HUDEP-2 (cell line): ENCODE measurements at regions not wholly inside any gene's neighbourhood (a gene's known extent, or its start where the extent isn't known, plus 50 kb on each side); places are given as distances from the start of the nearest gene placed in this dataset.

Experiments
- DNase-seq, 76 experiments: peaks; one replicate each; lab custom pipeline; 2025; ENCODE audit not compliant: unreplicated experiment in 76 of 76; lab: John Stamatoyannopoulos, UW

DNA sequence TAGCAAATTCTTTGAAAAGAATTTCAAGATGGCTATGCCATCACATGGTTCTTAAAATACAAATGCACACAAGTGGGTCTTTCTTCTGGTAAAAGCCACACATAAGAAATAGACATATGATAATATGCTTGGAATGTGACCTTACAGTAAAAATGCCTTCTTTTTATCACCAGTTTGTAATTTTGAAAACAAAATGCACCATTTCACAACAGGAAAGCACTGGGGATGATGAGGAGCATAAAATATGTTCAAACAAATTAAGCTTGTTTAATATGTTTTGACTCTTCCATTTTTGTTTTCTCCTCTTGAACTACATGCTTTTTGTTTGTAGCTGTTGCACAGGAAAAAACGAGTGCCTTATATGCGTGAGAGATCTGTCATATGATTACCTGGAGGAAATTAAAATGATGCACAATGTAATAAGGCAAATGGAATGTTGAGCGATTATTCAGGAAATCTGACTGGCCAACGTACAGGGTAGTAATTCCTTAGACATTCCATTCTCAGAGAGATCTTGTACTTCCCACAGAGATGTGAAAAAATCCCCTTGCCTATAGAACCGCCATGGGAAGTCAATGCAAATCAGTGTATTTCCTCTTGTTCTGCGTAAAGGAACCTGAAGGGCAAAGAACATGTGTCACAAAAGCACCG, 911.6 kb downstream of the TFAP2A start:
- no peak for DNase-seq

DNA sequence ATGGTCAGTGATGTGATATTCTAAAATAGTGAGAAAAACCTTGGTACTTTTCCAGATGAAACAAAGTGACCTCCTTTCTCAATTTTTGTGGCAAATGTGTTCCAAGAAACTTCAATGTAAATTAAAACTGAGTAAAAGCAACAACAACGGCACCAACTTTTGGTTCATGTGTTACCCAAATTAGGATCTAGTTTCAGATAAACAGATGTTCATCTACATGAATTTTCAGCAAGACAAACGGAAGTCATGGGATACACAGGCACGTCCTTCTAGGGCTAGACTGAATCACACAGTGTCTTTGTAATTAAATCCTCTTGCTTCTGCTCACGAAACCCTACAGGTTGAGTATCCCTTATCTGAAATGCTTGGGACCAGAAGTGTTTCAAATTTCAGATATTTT, 915.2 kb downstream of the TFAP2A start:
- no peak for DNase-seq

DNA sequence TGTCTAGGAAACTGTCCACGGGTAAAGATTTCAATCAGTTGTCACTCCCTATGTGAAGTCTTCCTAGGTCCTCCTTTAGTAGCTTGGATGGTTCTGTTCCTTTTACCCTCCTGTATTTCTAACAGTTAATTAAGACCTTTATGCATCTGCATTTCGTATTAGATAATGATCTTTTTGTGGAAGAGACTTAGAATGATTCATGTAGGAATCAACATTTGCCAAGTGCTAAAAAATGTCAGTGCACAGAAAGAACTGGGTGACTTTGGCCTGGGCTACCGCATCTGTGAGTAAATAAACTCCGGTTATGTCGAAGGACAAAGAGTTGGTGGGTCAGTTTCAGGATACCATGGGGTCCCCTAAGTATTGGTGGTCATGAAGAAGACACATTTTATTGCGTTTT, 918.0 kb downstream of the TFAP2A start:
- DNase-seq: no peak

DNA sequence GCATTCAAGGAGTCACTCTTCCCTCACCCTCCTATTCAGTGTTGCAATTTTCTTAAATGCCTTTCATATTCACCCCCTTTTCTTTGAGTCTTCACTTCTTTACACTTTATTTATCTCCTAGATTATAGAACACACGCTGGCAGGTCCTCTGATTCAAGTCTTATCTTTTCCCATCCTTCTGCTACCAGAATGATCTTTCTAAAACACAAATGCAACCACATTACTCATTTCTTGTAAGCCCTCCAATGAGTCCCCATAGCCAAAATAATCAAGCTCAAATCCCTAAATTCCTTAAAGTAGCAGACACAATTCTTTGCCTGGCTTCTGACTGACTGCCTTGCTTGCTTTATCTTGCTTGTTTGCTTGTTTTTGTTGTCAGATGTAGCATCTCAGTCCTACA, 920.0 kb downstream of the TFAP2A start:
- no peak for DNase-seq

DNA sequence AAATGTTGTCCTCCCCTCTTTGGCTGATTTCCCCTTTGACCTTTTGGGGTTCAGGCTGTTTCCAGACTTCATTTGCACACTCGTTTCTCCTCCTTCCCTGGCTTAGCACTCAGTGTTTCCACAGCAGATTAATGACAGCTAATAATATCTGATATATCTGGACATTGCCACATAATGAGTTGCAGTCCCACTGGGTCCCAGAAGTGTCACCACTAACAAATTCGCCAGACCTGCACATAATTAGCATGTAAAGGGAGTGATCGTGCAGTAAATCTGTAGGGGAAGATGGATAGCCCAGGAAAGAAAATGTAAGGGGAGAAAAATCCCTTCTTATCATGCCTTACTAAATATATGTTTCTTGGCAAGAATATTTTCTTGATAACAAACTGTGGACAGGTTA, 922.1 kb downstream of the TFAP2A start:
- DNase-seq: no peak

DNA sequence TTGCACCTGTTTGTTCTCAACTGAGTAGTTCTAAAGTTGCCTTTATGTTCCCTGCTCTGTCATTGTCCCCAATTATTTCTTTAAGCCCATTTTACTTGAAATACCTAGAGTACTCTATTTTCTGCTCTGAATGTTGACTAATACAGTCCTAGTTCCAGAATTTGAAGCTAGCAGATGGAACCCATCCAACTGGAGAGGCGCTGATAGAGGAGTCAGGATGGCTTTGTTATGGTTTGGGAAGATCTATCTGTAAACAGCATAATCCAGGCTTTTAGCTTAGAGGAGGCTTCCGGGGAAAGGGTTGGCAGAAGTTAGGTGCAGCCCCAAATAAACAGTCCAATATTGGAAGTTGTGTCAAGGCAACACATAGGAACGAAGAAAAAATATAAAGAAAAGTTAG, 927.7 kb downstream of the TFAP2A start:
- DNase-seq: no peak

DNA sequence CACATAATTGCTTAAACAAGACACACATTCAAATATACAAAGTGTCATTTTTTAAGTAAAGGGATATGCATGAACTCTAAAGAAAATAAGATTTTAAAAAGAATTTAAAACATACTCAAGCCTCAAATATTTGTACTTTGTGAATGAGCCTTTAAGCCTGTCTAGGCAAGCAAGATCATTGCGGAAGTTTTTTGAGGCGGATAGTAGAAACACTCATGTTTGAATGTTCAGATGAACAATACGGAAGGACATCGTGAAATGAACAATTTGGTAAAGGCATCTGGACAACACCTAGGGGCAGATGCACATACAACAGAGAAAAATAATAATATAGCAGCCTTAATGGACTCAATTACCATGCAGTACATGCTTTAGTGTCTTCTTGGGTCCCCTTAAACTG, 928.9 kb downstream of the TFAP2A start:
- DNase-seq: no peak

DNA sequence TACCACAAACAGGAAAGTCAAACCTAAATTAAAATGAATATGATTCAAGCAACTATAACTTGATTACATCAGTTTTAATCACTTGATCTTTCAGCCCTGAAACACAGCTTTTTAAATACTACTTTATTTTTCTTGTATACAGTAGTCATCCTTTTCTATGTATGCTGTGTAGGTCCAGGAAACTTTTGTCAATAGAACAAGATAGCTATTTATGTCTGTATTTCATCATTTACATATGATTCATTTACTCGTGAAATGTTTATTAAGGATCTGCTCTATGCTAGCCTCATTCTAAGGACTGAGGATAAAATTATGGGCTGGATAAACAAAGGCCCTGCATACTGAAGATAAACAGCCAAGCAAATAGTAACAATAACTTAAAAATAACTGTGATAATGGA, 930.2 kb downstream of the TFAP2A start:
- DNase-seq: no peak

DNA sequence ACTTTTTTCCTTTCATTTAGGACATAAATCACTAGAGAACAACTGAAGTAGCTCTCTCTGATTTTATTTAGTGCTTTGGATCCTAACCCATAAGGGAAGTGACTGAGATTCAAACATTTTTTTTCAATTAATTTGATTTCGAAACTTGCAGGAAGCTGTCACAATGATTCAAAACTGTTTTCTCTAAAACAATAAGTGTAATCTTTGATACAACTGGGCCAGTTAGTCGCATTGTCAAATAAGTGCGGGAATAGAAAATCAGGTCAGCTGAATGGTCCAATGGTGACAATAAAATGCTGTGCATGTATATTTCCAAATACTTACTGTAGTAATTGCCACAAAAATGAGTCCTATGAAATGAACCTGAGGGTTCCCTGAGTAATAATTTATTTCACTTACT, 930.8 kb downstream of the TFAP2A start:
- no peak for DNase-seq

DNA sequence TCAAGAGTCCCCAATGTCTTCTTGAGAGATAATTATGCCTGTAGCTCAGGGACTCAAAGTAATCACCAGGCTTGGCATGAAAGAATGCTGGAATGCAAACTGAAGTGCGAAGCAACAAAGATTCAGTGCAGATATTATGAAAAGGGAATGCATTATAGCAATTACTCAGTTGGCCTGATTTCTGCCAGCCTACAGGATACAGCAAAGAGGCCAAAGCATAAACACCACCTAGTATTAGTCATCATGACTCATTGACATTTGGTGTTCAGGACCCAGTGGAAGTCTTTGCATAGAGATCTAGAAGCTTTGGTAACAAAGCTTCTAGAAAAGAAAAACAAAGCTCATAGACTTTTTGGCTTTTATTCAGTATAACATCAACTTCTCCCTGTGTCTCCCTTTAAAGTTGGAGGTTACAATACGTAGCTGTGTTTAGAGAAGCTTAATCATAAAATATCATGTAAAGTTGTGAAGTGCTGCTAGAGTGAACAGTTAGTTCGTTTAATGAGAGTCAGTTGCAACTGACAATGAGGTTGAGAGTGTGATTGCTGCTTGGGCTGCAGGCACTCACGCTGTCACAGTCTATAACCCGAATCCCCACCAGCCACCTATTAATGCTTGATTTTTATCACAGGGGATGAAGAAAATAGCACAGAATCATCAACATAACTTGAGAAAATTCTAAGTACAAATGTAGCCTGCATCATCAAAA, 932.7 kb downstream of the TFAP2A start:
- DNase-seq: no peak

DNA sequence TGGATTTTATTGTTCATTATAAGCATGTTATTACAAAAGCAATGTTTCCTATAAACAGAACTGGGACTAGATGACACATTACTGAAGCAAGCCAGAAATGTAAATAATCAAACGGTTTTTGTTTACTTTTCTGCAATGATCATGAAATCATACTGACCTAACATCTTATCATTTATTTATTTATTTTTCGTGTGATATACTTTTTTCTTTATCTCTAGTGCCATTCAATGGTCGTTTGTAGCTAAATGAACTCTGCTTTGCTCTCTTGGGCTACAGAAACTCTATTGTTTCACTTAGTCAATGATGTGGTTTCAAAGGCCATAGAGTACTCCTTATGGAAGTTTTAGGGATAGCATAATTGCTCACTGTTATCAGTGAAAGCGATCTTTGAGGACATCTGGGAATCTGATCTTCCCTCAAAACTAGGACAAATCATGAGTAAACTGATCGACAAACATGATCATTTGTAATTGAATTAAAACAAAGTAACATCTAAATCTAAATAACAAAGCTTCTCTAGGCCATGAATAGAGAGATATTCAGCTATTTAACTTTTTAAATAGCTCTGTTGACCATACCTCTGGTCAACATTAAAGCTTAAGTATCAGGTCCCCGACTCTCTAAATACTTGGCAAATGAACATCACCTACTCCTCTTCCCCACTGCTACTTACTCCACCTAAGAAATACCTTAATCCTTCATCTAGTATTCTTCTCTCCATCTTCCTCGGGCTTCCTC, 933.4 kb downstream of the TFAP2A start:
- no peak for DNase-seq

DNA sequence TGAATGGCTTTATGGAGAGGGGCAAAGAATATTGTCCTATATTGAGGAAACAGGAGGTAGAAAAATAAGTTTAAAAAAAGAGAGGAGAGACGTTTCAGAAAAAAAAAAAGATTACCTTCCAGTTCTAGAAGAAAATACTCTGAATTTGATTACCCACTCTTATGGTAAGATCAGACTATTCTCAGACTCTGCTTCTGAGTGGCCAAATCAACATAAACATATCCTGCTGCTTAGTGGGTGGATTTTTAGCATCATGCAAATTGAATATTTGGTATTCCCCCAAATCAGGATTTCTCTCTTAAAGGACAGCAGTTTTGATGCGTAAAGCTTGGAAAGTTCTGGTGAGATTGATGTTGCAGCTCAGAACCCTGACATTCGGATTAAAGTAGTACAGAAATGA, 946.6 kb downstream of the TFAP2A start:
- no peak for DNase-seq

DNA sequence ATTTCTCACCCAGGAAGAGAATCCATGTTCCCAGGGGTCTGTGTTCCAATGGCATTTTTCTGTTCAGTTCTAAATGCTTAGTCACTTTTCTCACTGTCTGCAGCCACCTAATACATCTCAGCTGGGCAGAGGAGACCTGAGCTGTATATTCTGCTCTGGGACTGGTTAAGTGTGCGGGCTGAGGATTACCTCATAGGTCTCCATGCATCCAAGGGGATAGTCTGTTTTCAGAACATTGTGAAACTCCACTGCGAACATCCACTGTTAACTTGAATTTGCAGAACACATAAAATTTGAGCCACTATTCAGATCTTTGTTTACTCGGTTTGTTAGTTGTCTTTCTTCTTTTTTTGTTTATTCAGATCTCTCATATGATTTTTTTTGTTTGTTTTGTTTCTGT, 947.1 kb downstream of the TFAP2A start:
- DNase-seq: no peak

DNA sequence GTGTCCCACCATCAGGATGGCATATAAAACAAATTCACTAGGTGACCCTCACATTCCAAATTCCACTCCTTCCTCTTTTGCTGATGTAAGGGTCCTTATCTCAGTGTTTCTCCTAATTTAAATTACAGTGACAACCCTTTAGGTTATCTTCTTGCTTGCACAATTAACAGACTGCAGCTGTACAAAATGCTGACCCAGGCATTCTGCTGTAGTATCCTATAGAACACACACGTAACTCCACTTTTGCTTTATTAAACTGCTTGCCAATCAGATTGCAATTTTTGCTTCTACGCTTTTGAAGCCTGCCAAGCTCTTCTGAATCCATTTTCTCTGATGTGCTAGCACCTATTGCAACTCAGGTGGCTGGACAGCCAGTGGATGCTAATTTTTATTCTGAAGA, 950.3 kb downstream of the TFAP2A start:
- no peak for DNase-seq

DNA sequence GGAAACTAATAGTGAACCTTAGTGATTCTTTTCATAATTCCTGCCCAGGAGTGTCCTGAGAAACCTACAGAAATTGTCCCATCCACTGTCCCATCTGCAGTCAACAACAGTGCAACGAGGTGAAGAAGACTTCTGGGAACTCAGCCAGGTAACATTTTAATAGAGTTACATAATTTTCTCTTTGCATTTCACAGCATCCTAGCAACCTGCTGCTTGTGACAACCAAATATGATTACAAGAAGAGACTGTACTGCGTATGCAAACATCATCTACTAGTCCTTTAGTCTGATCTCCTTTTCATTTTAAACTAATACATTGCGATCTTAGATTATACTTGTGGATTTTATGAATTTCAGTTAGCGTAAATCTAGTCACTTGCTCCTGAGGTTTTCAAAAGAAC, 951.6 kb downstream of the TFAP2A start:
- no peak for DNase-seq

DNA sequence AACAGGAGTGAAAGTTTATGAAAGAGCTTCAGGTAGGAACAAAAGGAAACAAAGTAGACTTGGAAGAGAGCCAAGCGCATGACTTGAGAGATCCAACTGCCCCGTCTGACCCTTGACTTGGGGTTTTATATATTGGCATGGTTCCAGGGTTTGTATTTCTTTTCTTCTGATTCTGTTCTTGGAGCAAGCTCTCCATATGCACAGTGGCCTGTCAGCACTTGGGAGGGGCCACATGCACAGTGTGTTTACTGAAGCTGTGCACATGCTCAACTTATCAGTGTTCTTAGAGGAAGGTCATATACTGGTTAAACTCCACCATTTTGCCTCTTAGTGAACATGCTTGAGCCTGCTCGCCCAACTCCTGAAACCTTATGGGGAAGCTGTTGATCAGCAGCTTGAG, 953.7 kb downstream of the TFAP2A start:
- no peak for DNase-seq

DNA sequence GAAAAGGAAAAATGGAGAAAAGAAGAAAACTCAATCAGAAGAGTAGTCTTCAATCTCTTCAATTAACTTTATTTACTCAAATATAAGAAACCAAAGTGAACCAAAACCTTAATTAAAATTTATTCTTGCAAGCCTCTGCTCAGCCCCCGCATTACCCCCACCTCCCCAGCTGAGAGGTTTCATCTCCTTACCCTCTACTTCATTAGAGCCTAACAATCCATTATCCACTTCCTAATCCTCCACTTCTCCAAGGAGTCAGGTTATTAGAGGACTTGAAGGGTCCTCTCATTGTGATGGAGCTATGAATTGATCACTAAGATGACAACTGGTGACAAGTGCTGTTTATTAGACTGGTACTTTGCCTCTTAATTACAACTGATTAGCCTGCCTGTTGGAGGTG, 956.5 kb downstream of the TFAP2A start:
- DNase-seq: no peak

DNA sequence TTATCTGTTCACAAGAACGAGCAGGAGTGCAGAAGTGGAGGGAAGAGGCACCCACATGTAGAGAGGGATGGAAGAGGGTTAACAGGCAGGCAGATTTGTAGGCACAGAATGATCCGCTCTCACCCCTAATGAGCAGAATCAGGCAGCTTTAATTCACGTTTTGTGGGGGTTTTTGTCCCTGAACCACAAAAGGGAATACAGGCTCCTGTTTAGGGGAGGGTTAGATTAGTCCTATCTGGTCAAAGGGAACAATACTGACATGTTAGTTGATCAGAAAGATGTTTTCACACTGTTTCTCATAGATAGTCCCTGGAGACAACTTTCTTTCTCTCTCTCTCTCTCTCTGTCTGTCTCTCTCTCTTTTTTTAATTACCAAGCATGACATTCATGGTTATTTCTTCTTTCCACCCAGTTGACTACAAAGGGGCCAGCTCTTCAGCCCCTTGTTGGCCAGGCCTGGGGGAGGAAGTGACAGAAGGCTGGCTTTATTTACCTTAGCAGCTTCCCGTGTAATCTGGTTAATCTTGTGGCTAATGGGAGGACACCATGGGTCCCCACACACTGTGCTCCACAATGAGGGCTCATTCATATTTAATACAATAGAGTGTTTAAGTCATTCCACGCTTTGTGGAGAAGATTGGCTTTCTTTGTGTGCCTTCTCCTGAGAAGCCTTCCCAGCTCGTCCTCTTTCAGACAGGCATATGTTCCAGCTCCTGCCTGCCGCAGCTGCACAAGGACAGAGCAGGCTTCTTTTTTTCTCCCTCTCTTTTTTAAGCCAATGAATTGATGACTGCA, 958.8 kb downstream of the TFAP2A start:
- no peak for DNase-seq

DNA sequence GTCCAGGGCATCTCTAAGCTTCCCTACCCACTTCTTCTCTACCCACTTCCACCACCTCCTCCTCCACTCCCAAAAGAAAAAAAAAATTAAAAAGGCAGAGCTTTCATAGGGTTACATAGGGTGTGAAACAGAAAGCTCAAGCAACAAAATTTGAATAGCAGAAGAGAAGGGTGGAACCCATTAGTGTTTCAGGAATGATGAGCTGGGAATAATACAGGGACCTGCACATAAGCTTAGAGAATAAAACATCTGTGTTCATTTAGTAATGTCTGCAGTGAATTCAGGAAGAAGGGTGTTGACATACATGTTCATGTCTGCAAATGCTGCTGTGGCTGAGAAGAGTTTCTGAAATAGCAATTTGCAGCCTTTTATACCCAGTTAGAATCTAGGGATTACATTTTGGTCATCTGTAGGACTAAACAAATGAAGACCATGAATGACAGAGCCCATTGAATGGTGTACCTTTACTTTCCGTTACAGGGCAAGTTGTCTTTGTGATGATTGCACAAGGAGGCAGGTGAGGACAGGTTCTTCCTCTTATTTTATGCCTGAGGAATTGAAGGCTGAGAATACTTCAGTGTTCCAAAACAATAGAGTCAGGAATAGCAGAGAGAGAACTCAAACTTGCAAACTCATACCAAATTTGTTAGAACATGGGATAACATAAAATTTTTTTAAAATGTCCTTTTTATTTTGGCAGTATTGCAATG, 975.1 kb downstream of the TFAP2A start:
- DNase-seq: no peak

DNA sequence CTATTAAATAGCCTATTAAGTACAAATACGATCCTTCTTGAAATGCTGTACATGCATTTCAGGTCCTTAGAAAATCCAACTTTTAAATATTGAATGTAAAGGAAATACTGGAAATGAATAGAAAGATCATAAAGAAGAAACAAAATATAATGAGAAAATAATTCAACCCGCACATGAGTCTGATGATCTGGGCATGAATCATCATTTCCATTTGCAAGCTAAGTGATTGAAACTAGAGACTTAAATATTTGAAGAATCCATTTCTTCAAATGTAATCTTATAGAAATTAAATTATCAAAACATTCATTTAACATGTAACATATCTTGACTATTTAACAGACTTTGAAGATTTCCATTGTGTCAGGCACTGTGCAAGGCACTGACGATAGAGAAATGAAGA, 977.0 kb downstream of the TFAP2A start:
- DNase-seq: no peak

DNA sequence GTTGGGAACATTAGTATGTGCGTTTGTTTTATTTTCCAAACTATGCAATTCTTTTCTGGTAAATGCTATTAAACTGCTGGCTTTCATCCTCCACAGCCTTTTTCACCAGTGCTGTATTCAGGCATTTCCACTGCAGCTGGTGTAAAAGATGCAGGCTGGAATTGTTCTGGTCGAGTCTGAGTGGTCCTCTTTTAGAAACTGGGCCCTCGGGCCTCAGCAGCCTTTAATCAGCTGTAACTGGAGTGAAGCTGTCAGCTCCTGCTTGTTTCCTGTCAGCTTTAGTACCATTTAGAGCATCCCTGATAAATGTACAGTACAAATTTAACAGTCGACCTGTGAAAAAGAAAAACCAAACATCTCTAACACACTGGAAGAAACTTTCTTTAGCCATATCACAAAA, 979.6 kb downstream of the TFAP2A start:
- no peak for DNase-seq
